Smooth muscle cell (in vitro differentiated cells): ENCODE measurements at regions not wholly inside any gene's neighbourhood (a gene's known extent, or its start where the extent isn't known, plus 50 kb on each side); places are given as distances from the start of the nearest gene placed in this dataset.

Source experiments
- DNase-seq: peaks from one replicate; lab custom pipeline; 2025; ENCODE audit not compliant: unreplicated experiment; lab: John Stamatoyannopoulos, UW
- H2AFZ ChIP-seq: fragments of 200-600 bp; sonication (generic); 2 replicates; pipeline ENCODE4 v1.6.0; 2016; ENCODE audit warnings: antibody characterized with exemption, low read depth, mild to moderate bottlenecking
- H3F3A ChIP-seq: fragments of 200-600 bp; sonication (generic); 2 replicates; pipeline ENCODE4 v1.6.0; 2017; ENCODE audit warnings: antibody characterized with exemption, low read depth
- H3K27ac ChIP-seq: fragments of 200-600 bp; sonication (generic); 2 replicates; pipeline ENCODE4 v1.5.1; 2016; ENCODE audit warnings: low read depth, mild to moderate bottlenecking
- H3K27me3 ChIP-seq: fragments of 200-600 bp; sonication (generic); 2 replicates; pipeline ENCODE4 v1.6.1; 2016; ENCODE audit warnings: low read depth, mild to moderate bottlenecking
- H3K36me3 ChIP-seq: fragments of 200-600 bp; sonication (generic); 2 replicates; pipeline ENCODE4 v1.5.1; 2016; ENCODE audit warnings: low read depth
- H3K4me1 ChIP-seq: fragments of 200-600 bp; sonication (generic); 2 replicates; pipeline ENCODE4 v1.5.1; 2016; ENCODE audit warnings: low read depth
- H3K4me2 ChIP-seq: fragments of 200-600 bp; sonication (generic); 2 replicates; pipeline ENCODE4 v1.6.0; 2016; ENCODE audit warnings: mild to moderate bottlenecking
- H3K4me3 ChIP-seq: fragments of 200-600 bp; sonication (generic); 2 replicates; pipeline ENCODE4 v1.5.1; 2016; ENCODE audit warnings: mild to moderate bottlenecking
- H3K79me2 ChIP-seq: fragments of 200-600 bp; sonication (generic); 2 replicates; pipeline ENCODE4 v1.6.0; 2016; ENCODE audit warnings: low read depth, mild to moderate bottlenecking
- H3K9ac ChIP-seq: fragments of 200-600 bp; sonication (generic); 2 replicates; pipeline ENCODE4 v1.6.0; 2016; ENCODE audit warnings: low read depth
- H3K9me3 ChIP-seq: fragments of 200-600 bp; sonication (generic); replicated peaks from 2 replicates; pipeline ENCODE4 v1.5.1; 2016; ENCODE audit warnings: low read depth
- H4K20me1 ChIP-seq: fragments of 200-600 bp; sonication (generic); 2 replicates; pipeline ENCODE4 v1.6.0; 2016; ENCODE audit warnings: low read depth
- CTCF ChIP-seq: fragments of 200-600 bp; sonication (generic); IDR thresholded peaks from 2 replicates; pipeline ENCODE4 v1.5.1; 2017; ENCODE audit warnings: borderline replicate concordance, mild to moderate bottlenecking, antibody characterized with exemption; ENCODE audit not compliant: insufficient read depth, poor library complexity, severe bottlenecking
- WGBS: methylation state at CpG from one replicate; pipeline ENCODE4 v1.1.7; 2016; ENCODE audit warnings: low lambda C conversion rate; 5-methylcytosine and 5-hydroxymethylcytosine counted together

DNA sequence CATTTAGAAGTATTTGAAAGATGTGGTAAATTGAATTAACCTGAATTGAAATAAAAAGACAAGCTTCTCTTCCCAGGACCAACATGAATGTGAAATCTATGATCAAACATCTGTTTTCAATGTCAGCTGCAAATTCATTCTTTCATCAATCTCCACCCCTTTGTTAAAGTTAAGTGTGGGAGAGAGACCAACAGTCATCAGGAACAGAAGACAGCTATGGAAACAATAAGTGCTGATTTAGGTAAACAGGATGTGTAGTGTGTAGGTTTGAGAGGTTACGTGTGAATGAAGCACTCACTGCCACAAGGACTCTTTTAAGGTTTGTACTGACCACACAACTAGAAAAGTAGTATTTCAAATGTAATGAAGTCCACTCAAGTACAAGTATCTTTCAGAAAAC is 1659.8 kb upstream of the CELF4 start:
- Histone ChIP-seq H3K9me3 (no peaks in the 10 kb centered on the region), H3F3A (no peaks in the 10 kb centered on the region), H4K20me1 (no peaks in the 10 kb centered on the region), H3K79me2 (no peaks in the 10 kb centered on the region), H3K4me1 (no peaks in the 10 kb centered on the region), H3K4me2 (no peak overlapping the region), H3K27me3 (no peaks in the 10 kb centered on the region), H3K9ac (no peak overlapping the region), H3K27ac (no peak overlapping the region), H3K4me3 (no peak overlapping the region), H3K36me3 (no peaks in the 10 kb centered on the region), H2AFZ (no peak overlapping the region)
- WGBS: 91% methylated on average over 1 of the region's 1 CpG
- TF ChIP-seq CTCF: no peak
- no peak for DNase-seq

GRCh38 chr18:39223283-39223682 is 1657.7 kb upstream of the CELF4 start:
- Histone ChIP-seq H4K20me1 (no peaks in the 10 kb centered on the region), H3K4me3 (no peak overlapping the region), H3K79me2 (no peaks in the 10 kb centered on the region), H3F3A (no peaks in the 10 kb centered on the region), H2AFZ (no peak overlapping the region), H3K4me2 (no peak overlapping the region), H3K9ac (no peak overlapping the region), H3K9me3 (no peaks in the 10 kb centered on the region), H3K27ac (no peak overlapping the region), H3K4me1 (no peaks in the 10 kb centered on the region), H3K27me3 (no peaks in the 10 kb centered on the region), H3K36me3 (no peaks in the 10 kb centered on the region)
- no peak for TF ChIP-seq CTCF
- WGBS: 88% methylated on average over 1 of the region's 1 CpG
- no peak for DNase-seq

- Histone ChIP-seq H3K4me3 (no peak overlapping the region), H3K4me2 (no peak overlapping the region), H3K27ac (no peak overlapping the region), H3K36me3 (no peaks in the 10 kb centered on the region), H4K20me1 (no peaks in the 10 kb centered on the region), H3K79me2 (no peaks in the 10 kb centered on the region), H2AFZ (no peak overlapping the region), H3K4me1 (no peaks in the 10 kb centered on the region), H3K9ac (no peak overlapping the region), H3F3A (no peaks in the 10 kb centered on the region), H3K27me3 (no peaks in the 10 kb centered on the region), H3K9me3 (no peaks in the 10 kb centered on the region)
- no peak for DNase-seq
- WGBS: 95% methylated on average over 2 of the region's 2 CpGs
- no peak for TF ChIP-seq CTCF
Observed at GRCh38 chr18:39215920-39216319, 1650.3 kb upstream of the CELF4 start.

- no peak for DNase-seq
- H3K79me2 ChIP-seq: no peaks in the 10 kb centered on the region
- H3K27me3 ChIP-seq: no peaks in the 10 kb centered on the region
- no peak for TF ChIP-seq CTCF
- H3F3A ChIP-seq: no peaks in the 10 kb centered on the region
- H3K9ac ChIP-seq: no peak overlapping the region
- no peaks in the 10 kb centered on the region for H4K20me1 ChIP-seq
- H3K4me3 ChIP-seq: no peak overlapping the region
- H3K4me1 ChIP-seq: no peaks in the 10 kb centered on the region
- no peak overlapping the region for H2AFZ ChIP-seq
- no peak overlapping the region for H3K27ac ChIP-seq
- no peaks in the 10 kb centered on the region for H3K9me3 ChIP-seq
- no peak overlapping the region for H3K4me2 ChIP-seq
- no peaks in the 10 kb centered on the region for H3K36me3 ChIP-seq
- 97% methylated on average over 1 of the region's 1 CpG for WGBS
Observed at GRCh38 chr18:39211461-39211860, 1645.9 kb upstream of the CELF4 start.
